ENCODE measurements at regions not wholly inside any gene's neighbourhood (a gene's known extent, or its start where the extent isn't known, plus 50 kb on each side); places are given as distances from the start of the nearest gene placed in this dataset.

GRCh38 chr5:53364061-53364460 is 116.4 kb upstream of the FST start:
- intact Hi-C loops (cut with DNase I; ENCODE audit: low total_unique reads): no loop called here
- no peak overlapping the region for H3K27ac ChIP-seq
- H3K27me3 ChIP-seq: no peaks in the 10 kb centered on the region

GRCh38 chr5:53366245-53366644 is 114.2 kb upstream of the FST start:
- Histone ChIP-seq H3K4me3 (no peak overlapping the region), H3K4me1 (no peaks in the 10 kb centered on the region), H3K36me3 (no peaks in the 10 kb centered on the region), H3K27ac (no peak overlapping the region), H3K27me3 (no peaks in the 10 kb centered on the region), H3K9me3 (no peaks in the 10 kb centered on the region)
- TF ChIP-seq CTCF (IDR thresholded peaks at IDR 0.05): no peak
- no peak for TF ChIP-seq POLR2AphosphoS5 (IDR thresholded peaks at IDR 0.05)
- TF ChIP-seq POLR2A (IDR thresholded peaks at IDR 0.05): no peak
- DNase-seq (ENCODE audit: low spot score in 2 of 2): no peak
- intact Hi-C loops (cut with DNase I; ENCODE audit: low total_unique reads): no loop called here

More at GRCh38 chr5:53364061-53364460, 116.4 kb upstream of the FST start:
- TF ChIP-seq CTCF (IDR thresholded peaks at IDR 0.05): no peak
- no peak for TF ChIP-seq POLR2A (IDR thresholded peaks at IDR 0.05)
- no peak for TF ChIP-seq POLR2AphosphoS5 (IDR thresholded peaks at IDR 0.05)
- DNase-seq (ENCODE audit: low spot score in 2 of 2): no peak
- no peaks in the 10 kb centered on the region for H3K4me1 ChIP-seq
- no peak overlapping the region for H3K4me3 ChIP-seq
- H3K36me3 ChIP-seq: no peaks in the 10 kb centered on the region
- no peaks in the 10 kb centered on the region for H3K9me3 ChIP-seq

GRCh38 chr5:53367727-53368126 is 112.7 kb upstream of the FST start:
- Histone ChIP-seq H3K36me3 (no peaks in the 10 kb centered on the region), H3K9me3 (no peaks in the 10 kb centered on the region), H3K4me1 (no peaks in the 10 kb centered on the region), H3K27me3 (no peaks in the 10 kb centered on the region), H3K27ac (no peak overlapping the region), H3K4me3 (no peak overlapping the region)
- no peak for DNase-seq (ENCODE audit: low spot score in 2 of 2)
- intact Hi-C loops (cut with DNase I; ENCODE audit: low total_unique reads): no loop called here
- TF ChIP-seq POLR2AphosphoS5 (IDR thresholded peaks at IDR 0.05) (no peak), POLR2A (IDR thresholded peaks at IDR 0.05) (no peak), CTCF (IDR thresholded peaks at IDR 0.05) (no peak)

DNA sequence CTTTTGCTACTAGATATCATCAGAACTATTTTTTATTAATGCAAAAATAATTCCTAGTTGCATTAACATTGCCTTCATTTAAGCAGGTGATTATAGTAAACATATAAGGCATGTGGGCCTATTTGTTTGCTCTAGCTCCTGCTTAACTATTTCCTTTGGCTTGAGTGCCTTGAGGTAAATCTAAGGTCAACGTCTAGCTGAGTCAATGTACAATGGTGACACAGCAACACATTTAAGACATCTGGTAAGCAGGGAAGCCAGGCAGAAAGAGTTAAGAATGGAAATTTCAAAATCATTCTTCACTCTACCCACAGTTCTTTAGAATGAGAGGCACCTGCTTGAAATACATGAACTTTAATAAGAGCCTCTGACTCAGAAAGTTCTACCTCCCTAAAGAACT is 111.9 kb upstream of the FST start:
- no peaks in the 10 kb centered on the region for H3K9me3 ChIP-seq
- no peaks in the 10 kb centered on the region for H3K36me3 ChIP-seq
- TF ChIP-seq CTCF (IDR thresholded peaks at IDR 0.05): no peak
- TF ChIP-seq POLR2AphosphoS5 (IDR thresholded peaks at IDR 0.05): no peak
- TF ChIP-seq POLR2A (IDR thresholded peaks at IDR 0.05): no peak
- no peak overlapping the region for H3K27ac ChIP-seq
- no peak overlapping the region for H3K4me3 ChIP-seq
- no peak for DNase-seq (ENCODE audit: low spot score in 2 of 2)
- no peaks in the 10 kb centered on the region for H3K27me3 ChIP-seq
- intact Hi-C loops (cut with DNase I; ENCODE audit: low total_unique reads): no loop called here
- H3K4me1 ChIP-seq: no peaks in the 10 kb centered on the region

GRCh38 chr5:53368966-53369605 is 111.3 kb upstream of the FST start:
- H3K27ac ChIP-seq: no peak overlapping the region
- no peaks in the 10 kb centered on the region for H3K4me1 ChIP-seq
- intact Hi-C loops (cut with DNase I; ENCODE audit: low total_unique reads): no loop called here
- no peak for TF ChIP-seq POLR2A (IDR thresholded peaks at IDR 0.05)
- H3K27me3 ChIP-seq: no peaks in the 10 kb centered on the region
- H3K9me3 ChIP-seq: no peaks in the 10 kb centered on the region
- H3K36me3 ChIP-seq: no peaks in the 10 kb centered on the region
- DNase-seq (ENCODE audit: low spot score in 2 of 2): no peak
- no peak overlapping the region for H3K4me3 ChIP-seq

All from breast epithelium (tissue), 4 donors.